ENCODE measurements at regions not wholly inside any gene's neighbourhood (a gene's known extent, or its start where the extent isn't known, plus 50 kb on each side); places are given as distances from the start of the nearest gene placed in this dataset.
"Not testable (repeated sequence)": the region's sequence is repeated elsewhere in the genome, so short reads cannot be mapped to it uniquely, and the experiment has no call there.

DNA sequence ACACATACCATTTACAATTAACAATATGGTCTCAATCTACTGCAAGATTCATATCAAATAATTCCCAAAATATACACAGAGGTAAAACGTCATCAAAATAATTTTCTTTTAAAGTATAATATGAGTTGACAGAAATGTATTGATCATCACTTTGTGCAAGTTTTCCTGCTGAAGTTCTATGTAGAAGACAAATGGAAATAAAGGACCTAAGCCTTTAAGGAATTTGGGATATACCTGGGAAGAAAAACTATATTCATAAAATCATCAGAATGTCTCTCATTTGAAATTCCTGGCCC lies 61.1 kb upstream of the DAAM1 start:
- DNase-seq, result no peak

DNA sequence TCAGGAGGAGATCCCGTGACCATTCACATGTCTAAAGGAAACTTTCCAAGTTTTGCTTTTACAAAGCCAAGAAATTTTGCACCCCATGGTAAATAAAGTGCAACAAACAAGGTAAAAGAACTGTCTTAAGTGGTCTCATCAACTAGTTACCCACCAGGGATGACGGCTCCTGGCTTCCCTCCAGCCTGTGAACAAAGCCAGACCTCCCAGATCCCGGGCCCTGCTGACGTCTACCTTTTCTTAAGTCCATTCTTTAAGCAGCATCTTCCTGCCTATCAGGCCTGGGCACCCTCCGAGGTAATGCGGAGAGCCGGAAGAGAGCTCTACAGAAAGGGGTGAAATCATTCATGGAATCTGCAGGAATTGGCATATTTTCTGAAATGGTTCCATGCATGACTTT lies 58.0 kb upstream of the DAAM1 start:
- no peak for DNase-seq

DNA sequence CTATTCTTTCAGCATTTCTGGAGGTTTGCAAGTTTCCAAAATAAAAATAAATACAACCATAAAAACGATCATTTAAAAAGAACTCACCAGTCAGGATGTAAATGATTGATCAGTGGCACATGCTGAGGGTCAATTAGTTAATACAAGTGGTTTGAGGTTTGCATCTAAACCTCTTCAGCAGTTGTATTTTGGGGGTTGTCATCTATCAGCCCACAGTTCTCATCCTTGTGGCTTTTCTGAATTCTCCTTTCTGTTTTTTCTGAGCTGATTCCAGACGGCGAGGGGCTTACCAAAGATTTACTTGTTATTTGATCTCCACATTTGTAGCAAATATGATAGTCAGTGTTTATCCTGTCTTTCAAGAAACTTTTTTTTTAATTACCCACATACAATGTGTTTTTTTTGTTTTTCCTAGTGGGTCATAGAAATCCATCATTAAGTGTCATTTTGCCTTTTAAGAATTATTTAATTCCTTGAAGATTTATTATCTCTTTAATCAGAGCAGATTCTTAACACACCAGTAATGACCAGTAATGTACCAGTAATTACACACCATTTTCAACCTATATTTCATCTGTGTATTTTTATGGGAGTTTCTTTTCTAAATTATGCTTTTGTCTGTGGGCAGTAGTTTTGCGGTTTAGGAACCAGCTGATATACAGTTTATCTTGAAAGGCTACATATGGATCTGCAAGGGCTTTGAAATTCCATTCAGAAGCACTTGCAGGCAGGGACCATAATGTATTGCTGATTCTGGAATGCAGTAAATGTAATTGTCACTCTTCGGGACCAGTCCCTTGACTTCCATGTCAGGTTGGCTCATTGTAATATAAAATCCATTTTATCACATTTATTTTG lies 56.3 kb upstream of the DAAM1 start:
- DNase-seq, result no peak

DNA sequence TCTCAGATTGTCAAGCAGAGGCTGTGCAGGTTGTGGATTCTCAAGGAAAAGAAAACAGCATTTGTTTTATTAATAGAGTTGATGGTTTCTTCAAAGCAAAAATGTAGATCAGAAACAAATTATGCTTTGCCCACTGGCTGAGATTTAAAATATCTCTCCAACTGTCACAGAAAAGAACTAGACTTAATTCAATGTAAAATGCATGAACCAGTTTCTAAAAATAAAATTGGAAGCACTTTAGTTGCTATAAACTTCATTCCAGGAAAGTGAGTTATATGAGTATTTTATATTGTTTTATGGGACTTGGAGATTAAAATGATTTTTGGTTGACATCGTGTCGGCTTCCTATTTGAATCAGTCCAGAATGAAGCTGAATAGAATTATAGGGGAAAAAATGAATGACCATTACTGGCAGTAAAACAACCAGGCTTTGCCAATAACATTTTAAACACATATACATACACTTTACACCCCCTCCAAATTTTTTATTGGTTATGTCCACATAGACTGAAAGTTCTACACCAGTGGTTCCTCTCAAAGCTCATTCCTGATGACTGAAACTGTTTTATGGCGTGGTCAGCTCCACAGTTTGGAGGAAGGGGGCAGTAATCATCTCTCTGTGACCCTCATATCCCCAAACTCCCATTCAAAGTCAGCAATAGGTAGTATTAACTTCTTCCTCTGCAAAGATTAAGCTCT lies 55.5 kb upstream of the DAAM1 start:
- no peak for DNase-seq

DNA sequence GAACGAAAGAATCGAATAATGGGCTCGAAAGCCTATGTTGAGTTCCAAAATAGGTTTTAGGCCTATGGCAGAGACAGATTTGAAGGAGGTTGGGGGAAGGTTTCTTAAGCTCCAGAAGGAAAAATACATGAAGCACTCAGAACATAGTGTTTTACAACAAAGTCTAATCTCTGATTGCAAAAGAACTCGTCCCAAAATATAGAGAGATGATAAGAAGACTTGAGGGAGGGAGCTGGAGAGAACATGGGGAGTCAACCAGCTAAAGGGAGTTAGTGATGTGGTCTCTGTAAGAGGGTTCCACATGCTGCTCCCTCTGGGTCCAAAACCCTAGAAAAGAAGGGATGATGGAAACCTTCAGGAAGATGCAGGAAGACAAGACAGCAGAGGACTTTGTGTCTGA lies 54.8 kb upstream of the DAAM1 start:
- DNase-seq, result no peak

DNA sequence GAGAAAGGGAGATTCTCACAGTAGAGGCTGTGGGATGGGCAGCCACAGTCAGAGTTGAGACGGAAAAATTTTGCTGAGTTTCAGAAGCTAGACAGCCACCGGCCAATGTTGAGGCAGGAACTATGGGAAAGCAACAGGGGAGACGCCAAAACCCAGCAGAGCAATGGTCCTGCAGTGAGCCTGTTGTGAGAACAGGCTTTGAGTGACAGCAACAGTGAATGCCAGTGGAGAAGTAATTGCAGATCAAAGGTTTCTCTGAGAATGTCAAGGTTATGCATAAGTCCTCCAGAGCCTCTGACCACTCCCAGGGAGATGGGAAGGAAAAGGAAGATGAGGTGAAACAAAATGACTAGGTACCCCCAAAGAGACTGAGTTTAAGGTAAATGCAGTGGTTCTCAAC lies 54.2 kb upstream of the DAAM1 start:
- DNase-seq, result no peak

DNA sequence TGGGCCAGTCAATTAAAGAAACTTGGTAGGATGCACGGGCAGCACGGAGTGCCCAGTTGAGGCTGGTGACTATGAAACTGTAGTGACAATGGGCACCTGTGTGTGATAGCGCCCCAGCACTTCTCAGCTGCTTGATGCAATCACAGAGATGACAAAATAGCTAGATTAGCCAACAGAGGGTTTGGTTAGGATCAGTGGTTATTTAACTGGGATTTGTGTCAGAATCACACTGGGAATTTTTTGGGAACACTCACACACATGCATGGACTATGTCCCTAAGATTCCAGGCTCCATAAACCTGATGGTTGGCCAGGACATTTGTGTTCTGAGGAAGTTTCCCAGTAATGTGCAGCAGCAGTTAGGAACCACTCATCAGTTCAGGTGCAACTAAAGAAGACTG lies 51.2 kb upstream of the DAAM1 start:
- no peak for DNase-seq

DNA sequence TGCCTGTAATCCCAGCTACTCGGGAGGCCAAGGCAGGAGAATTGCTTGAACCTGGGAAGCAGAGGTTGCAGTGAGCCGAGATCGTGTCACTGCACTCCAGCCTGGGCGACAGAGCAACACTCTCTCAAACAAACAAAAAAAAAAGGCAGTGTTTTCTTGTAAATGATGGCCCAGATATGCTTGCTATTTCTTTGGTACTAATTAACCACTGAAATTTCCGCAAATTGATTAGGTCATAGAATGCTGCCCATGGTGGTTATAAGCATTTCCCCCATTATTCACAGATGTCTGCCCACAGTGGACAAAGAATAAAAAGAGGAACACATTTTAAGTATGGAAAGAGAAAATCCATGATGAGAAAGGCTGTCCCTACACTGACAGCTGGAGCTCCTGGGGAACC lies 49.9 kb upstream of the DAAM1 start:
- not testable (repeated sequence) for DNase-seq

Data from stimulated activated CD4-positive, alpha-beta T cell treated with anti-CD3 and anti-CD28 coated beads, Interleukin-2, amount 100 ng/mL, for 48 hours (primary cell).